ENCODE measurements at regions not wholly inside any gene's neighbourhood (a gene's known extent, or its start where the extent isn't known, plus 50 kb on each side); places are given as distances from the start of the nearest gene placed in this dataset.

- POLR2A ChIA-PET, result no interaction called here
- H3K36me3 ChIP-seq (ENCODE audit: control insufficient read depth, insufficient read depth, low read length), result no peaks in the 10 kb centered on the region
- in situ Hi-C loops (cut with HindIII; ENCODE audit: low pct_unique_long_range_greater_than_20kb, low sequenced_read_pairs) (no loop called here), intact Hi-C loops (cut with micrococcal nuclease; ENCODE audit: unreplicated experiment) (no loop called here)
- ATAC-seq (no peak), DNase-seq (ENCODE audit: low read depth, low spot score) (no peak)
- H3K4me1 ChIP-seq (ENCODE audit: control insufficient read depth, insufficient read depth, low read length), result no peaks in the 10 kb centered on the region
- no peak for TF ChIP-seq POLR2AphosphoS5 (IDR thresholded peaks at IDR 0.05; ENCODE audit: low read depth, low read length)
- no peak for TF ChIP-seq CTCF (IDR thresholded peaks at IDR 0.05)
- no peak for TF ChIP-seq REST (IDR thresholded peaks at IDR 0.05; ENCODE audit: insufficient read depth in 1 of 2, low read depth in 2 of 2, low read length in 1 of 2)
- no peak for TF ChIP-seq TCF7L2 (IDR thresholded peaks at IDR 0.05; ENCODE audit: low read depth, low read length)
- no peak overlapping the region for H3K4me3 ChIP-seq (ENCODE audit: low read depth in 2 of 2, low read length in 2 of 2)
- H3K27ac ChIP-seq (ENCODE audit: low read length), result no peak overlapping the region
- CTCF ChIA-PET, result no interaction called here
- H3K27me3 ChIP-seq (ENCODE audit: control insufficient read depth, insufficient read depth, low read length), result no peaks in the 10 kb centered on the region
- BruUV-seq (replicated peaks), result no TSS peak
- no peaks in the 10 kb centered on the region for H3K9me3 ChIP-seq (ENCODE audit: control insufficient read depth, insufficient read depth, low read depth, low read length)
Measured at GRCh38 chr20:54419531-54419930, 55.9 kb upstream of the DOK5 start.
